H1 (cell line): ENCODE measurements at regions not wholly inside any gene's neighbourhood (a gene's known extent, or its start where the extent isn't known, plus 50 kb on each side); places are given as distances from the start of the nearest gene placed in this dataset.

Source experiments
- CTCF ChIA-PET: fragments of 300-600 bp; sonication (Branson Sonifier 250); formaldehyde crosslinking; loops from one replicate; lab custom pipeline; 2021; ENCODE audit not compliant: partially characterized antibody; lab: Charles Lee
- POLR2A ChIA-PET: fragments of 300-600 bp; sonication (Branson Sonifier 250); formaldehyde crosslinking; loops from one replicate; lab custom pipeline; 2021; ENCODE audit warnings: inconsistent platforms; ENCODE audit not compliant: partially characterized antibody; lab: Charles Lee
- DNase-seq, 2 experiments: peaks; one replicate each; pipeline versions ENCODE4 v3.0.0 to v3.0.0-alpha.2; 2010 to 2022; ENCODE audit warnings: low spot score in 2 of 2, low read depth in 1 of 2, mixed read lengths in 1 of 2
- FAIRE-seq: peaks from 2 replicates; lab custom pipeline; 2011; peaks lifted over from hg19 to GRCh38; lab: Jason Lieb, UNC
- H2AFZ ChIP-seq: 2 replicates; pipeline ENCODE4 v1.8.1; 2012; ENCODE audit warnings: low read length, inconsistent platforms
- H2AK5ac ChIP-seq: 2 replicates; pipeline ENCODE4 v1.6.1; 2013; ENCODE audit warnings: low read depth, low read length
- H2BK120ac ChIP-seq: replicated peaks from 2 replicates; pipeline ENCODE3; 2013; ENCODE audit warnings: low read depth, low read length, inconsistent platforms
- H2BK12ac ChIP-seq: 2 replicates; pipeline ENCODE4 v1.6.1; 2013; ENCODE audit warnings: low read depth, low read length
- H2BK15ac ChIP-seq: 2 replicates; pipeline ENCODE4 v1.6.1; 2013; ENCODE audit warnings: low read length
- H2BK20ac ChIP-seq: 2 replicates; pipeline ENCODE4 v1.6.1; 2013; ENCODE audit warnings: low read length
- H2BK5ac ChIP-seq: 2 replicates; pipeline ENCODE4 v1.6.1; 2013; ENCODE audit warnings: low read depth, low read length
- H3K14ac ChIP-seq: 2 replicates; pipeline ENCODE4 v1.6.1; 2013; ENCODE audit warnings: inconsistent platforms; ENCODE audit not compliant: insufficient read length
- H3K18ac ChIP-seq: 2 replicates; pipeline ENCODE4 v1.6.1; 2013; ENCODE audit warnings: low read length; ENCODE audit errors: extremely low read depth
- H3K23ac ChIP-seq: 2 replicates; pipeline ENCODE4 v1.6.1; 2013; ENCODE audit warnings: inconsistent platforms; ENCODE audit not compliant: insufficient read length
- H3K23me2 ChIP-seq: 2 replicates; pipeline ENCODE4 v1.6.1; 2013; ENCODE audit warnings: low read depth, low read length
- H3K27ac ChIP-seq: 2 replicates; pipeline ENCODE4 v1.6.1; 2011; ENCODE audit warnings: low read depth, low read length, inconsistent platforms
- H3K27me3 ChIP-seq, 4 experiments: replicated peaks in 1 of 4; 1 replicate in 1 of 4; 2 replicates in 3 of 4; pipeline versions ENCODE4 v1.6.1 to v1.8.1; 2011 to 2013; ENCODE audit warnings: low read length in 3 of 4, mild to moderate bottlenecking in 3 of 4, inconsistent platforms in 2 of 4, mixed read lengths in 2 of 4, moderate library complexity in 1 of 4; ENCODE audit not compliant: control insufficient read depth in 3 of 4, insufficient read depth in 3 of 4; ENCODE audit errors: extremely low read depth in 1 of 4
- H3K36me3 ChIP-seq, 4 experiments: 2 replicates each; pipeline versions ENCODE4 v1.6.1 to v1.8.1; 2011 to 2013; ENCODE audit warnings: mild to moderate bottlenecking in 4 of 4, low read length in 3 of 4, moderate library complexity in 2 of 4, control low read depth in 1 of 4, inconsistent platforms in 1 of 4; ENCODE audit not compliant: insufficient read depth in 4 of 4, control insufficient read depth in 2 of 4
- H3K4ac ChIP-seq: replicated peaks from 2 replicates; pipeline ENCODE3; 2013; ENCODE audit warnings: low read length, low read depth, mixed read lengths, inconsistent platforms; ENCODE audit not compliant: insufficient read length
- H3K4me1 ChIP-seq, 4 experiments: replicated peaks in 1 of 4; 1 replicate in 1 of 4; 2 replicates in 3 of 4; pipeline versions ENCODE4 v1.6.1 to v1.8.1; 2011 to 2013; ENCODE audit warnings: low read length in 3 of 4, inconsistent platforms in 2 of 4, mixed read lengths in 1 of 4; ENCODE audit not compliant: insufficient read depth in 4 of 4, control insufficient read depth in 3 of 4
- H3K4me2 ChIP-seq, 2 experiments: 2 replicates each; pipeline versions ENCODE4 v1.6.1 to v1.8.1; 2011 to 2013; ENCODE audit warnings: low read depth in 2 of 2, low read length in 2 of 2, control low read depth in 1 of 2, inconsistent platforms in 1 of 2, mild to moderate bottlenecking in 1 of 2; ENCODE audit not compliant: insufficient read depth in 1 of 2
- H3K4me3 ChIP-seq, 4 experiments: fragments of 200-600, 300-600 bp in 1 of 4; sonication (generic), shearing (Covaris generic), sonication (Bioruptor Twin) in 1 of 4; 2 replicates each; pipeline versions ENCODE4 v1.5.1 to v1.8.1; 2011 to 2016; ENCODE audit warnings: low read length in 4 of 4, low read depth in 3 of 4, control low read depth in 2 of 4, inconsistent platforms in 2 of 4, mild to moderate bottlenecking in 2 of 4, mixed read lengths in 1 of 4, moderate library complexity in 1 of 4; ENCODE audit not compliant: insufficient read depth in 2 of 4; ENCODE audit errors: extremely low read depth in 1 of 4
- H3K56ac ChIP-seq: replicated peaks from 2 replicates; pipeline ENCODE3; 2013; ENCODE audit warnings: low read depth, mild to moderate bottlenecking, mixed read lengths, low read length, inconsistent platforms; ENCODE audit not compliant: insufficient read length
- H3K79me1 ChIP-seq: 2 replicates; pipeline ENCODE4 v1.6.1; 2013; ENCODE audit warnings: low read depth, low read length, control low read depth
- H3K79me2 ChIP-seq, 2 experiments: 2 replicates each; pipeline versions ENCODE4 v1.6.1 to v1.8.1; 2012 to 2013; ENCODE audit warnings: low read length in 2 of 2, mild to moderate bottlenecking in 2 of 2, inconsistent platforms in 1 of 2; ENCODE audit not compliant: insufficient read depth in 2 of 2, control insufficient read depth in 1 of 2
- H3K9ac ChIP-seq, 4 experiments: replicated peaks in 1 of 4; 1 replicate in 1 of 4; 2 replicates in 3 of 4; pipeline versions ENCODE4 v1.6.1 to v1.8.1; 2011 to 2013; ENCODE audit warnings: low read depth in 3 of 4, low read length in 3 of 4, control low read depth in 2 of 4, mild to moderate bottlenecking in 2 of 4, moderate library complexity in 2 of 4, inconsistent platforms in 1 of 4; ENCODE audit errors: extremely low read depth in 1 of 4
- H3K9me3 ChIP-seq, 2 experiments: 2 replicates each; pipeline versions ENCODE4 v1.6.1 to v1.8.1; 2012 to 2013; ENCODE audit warnings: mild to moderate bottlenecking in 2 of 2, moderate library complexity in 2 of 2, control low read depth in 1 of 2, inconsistent platforms in 1 of 2, low read depth in 1 of 2, low read length in 1 of 2, mixed read lengths in 1 of 2; ENCODE audit not compliant: insufficient read depth in 2 of 2
- H4K20me1 ChIP-seq, 2 experiments: replicated peaks in 1 of 2; 2 replicates each; pipeline versions ENCODE3 to v1.8.1; 2011 to 2013; ENCODE audit warnings: inconsistent platforms in 2 of 2, low read length in 2 of 2, mild to moderate bottlenecking in 1 of 2; ENCODE audit not compliant: insufficient read depth in 2 of 2, control insufficient read depth in 1 of 2
- H4K5ac ChIP-seq: 2 replicates; pipeline ENCODE4 v1.6.1; 2013; ENCODE audit warnings: low read length, low read depth, mixed read lengths, inconsistent platforms; ENCODE audit not compliant: insufficient read length
- H4K8ac ChIP-seq: 2 replicates; pipeline ENCODE4 v1.8.0; 2013; ENCODE audit warnings: mild to moderate bottlenecking, moderate library complexity, low read length, inconsistent platforms; ENCODE audit not compliant: insufficient read depth; ENCODE audit errors: extremely low read depth
- H4K91ac ChIP-seq: replicated peaks from 2 replicates; pipeline ENCODE3; 2013; ENCODE audit warnings: low read length, mixed read lengths, inconsistent platforms; ENCODE audit not compliant: insufficient read length
- CREB1 ChIP-seq: IDR thresholded peaks from 2 replicates; pipeline ENCODE4 v1.6.1; 2012; ENCODE audit warnings: inconsistent platforms
- CTBP2 ChIP-seq: IDR thresholded peaks from 2 replicates; pipeline ENCODE4 v1.7.0; 2011; ENCODE audit warnings: borderline replicate concordance, mild to moderate bottlenecking, moderate library complexity, mixed read lengths, low read length; ENCODE audit not compliant: insufficient read depth, insufficient read length
- EGR1 ChIP-seq: IDR thresholded peaks from 2 replicates; pipeline ENCODE4 v1.6.1; 2011; ENCODE audit warnings: low read depth, low read length, borderline replicate concordance
- EP300 ChIP-seq, 2 experiments: IDR thresholded peaks; 1 replicate in 1 of 2; 2 replicates in 1 of 2; pipeline ENCODE4 v1.6.1; 2011 to 2012; ENCODE audit warnings: low read depth in 2 of 2, low read length in 2 of 2, mild to moderate bottlenecking in 2 of 2, borderline replicate concordance in 1 of 2, inconsistent platforms in 1 of 2, moderate library complexity in 1 of 2
- FOSL1 ChIP-seq: IDR thresholded peaks from 2 replicates; pipeline ENCODE4 v1.6.1; 2011; ENCODE audit warnings: mild to moderate bottlenecking, low read depth, low read length, moderate library complexity; ENCODE audit not compliant: insufficient read depth
- SIX5 ChIP-seq: IDR thresholded peaks from 2 replicates; pipeline ENCODE4 v1.6.1; 2011; ENCODE audit warnings: mild to moderate bottlenecking, low read depth, low read length
- SUZ12 ChIP-seq: fragments of 200-600 bp; sonication (generic); IDR thresholded peaks from 2 replicates; pipeline ENCODE4 v1.6.1; 2012; ENCODE audit warnings: mild to moderate bottlenecking, inconsistent platforms, low read length, moderate library complexity, mixed read lengths
- YY1 ChIP-seq: IDR thresholded peaks from 2 replicates; pipeline ENCODE4 v1.6.1; 2011; ENCODE audit warnings: low read depth, mild to moderate bottlenecking, low read length
- ZNF274 ChIP-seq: IDR thresholded peaks from 2 replicates; pipeline ENCODE4 v1.7.0; 2012; ENCODE audit warnings: low read length, borderline replicate concordance; ENCODE audit errors: extremely low read depth
- WGBS, 2 experiments: shearing (Covaris generic) in 1 of 2; methylation state at CpG; one replicate each; pipeline versions ENCODE4 v1.1.6 to v1.1.7; 2013 to 2015; ENCODE audit warnings: low lambda C conversion rate in 2 of 2, mixed read lengths in 2 of 2, inconsistent platforms in 1 of 2, low coverage in 1 of 2, missing lambda C conversion rate in 1 of 2; ENCODE audit not compliant: insufficient replicate concordance in 2 of 2, insufficient coverage in 1 of 2, insufficient read length in 1 of 2; ENCODE audit errors: extremely low coverage in 1 of 2, missing lambda C conversion rate in 1 of 2; 5-methylcytosine and 5-hydroxymethylcytosine counted together
- TF ChIP-seq, protein P1 (sequence below): IDR thresholded peaks from 2 replicates; pipeline ENCODE4 v1.6.1; 2012; ENCODE audit warnings: inconsistent platforms

DNA sequence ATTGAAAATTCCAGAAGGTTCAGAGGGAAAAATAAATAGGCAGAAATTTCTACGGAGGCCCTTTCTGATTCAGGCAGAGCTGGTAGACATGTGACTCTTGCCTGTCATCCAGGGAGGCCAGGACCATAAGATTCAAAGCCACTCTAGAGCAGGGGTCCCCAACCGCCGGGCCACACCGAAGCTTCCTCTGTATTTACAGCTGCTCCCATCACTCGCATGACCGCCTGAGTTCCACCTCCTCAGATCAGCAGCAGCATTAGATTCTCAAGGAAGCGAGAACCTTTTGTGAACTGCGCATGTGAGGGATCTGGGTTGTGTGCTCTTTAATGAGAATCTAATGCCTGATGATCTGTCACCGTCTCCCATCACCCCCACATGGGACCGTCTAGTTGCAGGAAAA is 72.2 kb downstream of the RWDD4 start:
- no peak overlapping the region for H3K4ac ChIP-seq
- no peak overlapping the region for H3K23ac ChIP-seq
- H3K18ac ChIP-seq: no peak overlapping the region
- DNase-seq (no peak), FAIRE-seq (no peak)
- H3K79me2 ChIP-seq: no peaks in the 10 kb centered on the region
- H4K20me1 ChIP-seq: no peaks in the 10 kb centered on the region
- H3K4me1 ChIP-seq: no peaks in the 10 kb centered on the region
- no peak overlapping the region for H3K56ac ChIP-seq
- POLR2A ChIA-PET: interaction anchor here (0.7 kb wide), 1 partner anchor 24 kb away, joined by 3 read pairs; no protein-coding TSS in a partner anchor
- WGBS, 2 experiments: 93% methylated on average over 10 of the region's 10 CpGs; no CpG with 5 or more reads in 1 of the 2 experiments
- H3K27ac ChIP-seq: no peak overlapping the region
- H3K23me2 ChIP-seq: no peaks in the 10 kb centered on the region
- CTCF ChIA-PET: interaction anchor here (1.0 to 2.9 kb wide), 2 partner anchors 14 to 157 kb away, joined by 3 to 14 read pairs; no protein-coding TSS in a partner anchor
- H3K27me3 ChIP-seq: no peaks in the 10 kb centered on the region
- no peak overlapping the region for H2BK12ac ChIP-seq
- H3K36me3 ChIP-seq: no peaks in the 10 kb centered on the region
- H3K9ac ChIP-seq: no peak overlapping the region
- H4K91ac ChIP-seq: no peak overlapping the region
- no peak overlapping the region for H2BK15ac ChIP-seq
- H3K4me2 ChIP-seq: no peak overlapping the region
- H3K14ac ChIP-seq: no peak overlapping the region
- no peak overlapping the region for H2BK5ac ChIP-seq
- peaks cover 3 to 4% of the 10 kb centered on the region in 2 experiments; a peak in 2 of 4 replicates for H3K9me3 ChIP-seq
- no peaks in the 10 kb centered on the region for H3K79me1 ChIP-seq
- no peak overlapping the region for H4K5ac ChIP-seq
- H2BK20ac ChIP-seq: no peak overlapping the region
- H2AFZ ChIP-seq: no peak overlapping the region
- TF ChIP-seq FOSL1 (no peak), YY1 (no peak), CTBP2 (no peak), SIX5 (no peak), EGR1 (no peak), SUZ12 (no peak), CREB1 (no peak), EP300 (IDR thresholded peaks at IDR 0.05; ENCODE audit: borderline replicate concordance in 1 of 2, low read depth in 2 of 2, low read length in 2 of 2) (no peak), ZNF274 (no peak)
- TF ChIP-seq, protein P1, sequence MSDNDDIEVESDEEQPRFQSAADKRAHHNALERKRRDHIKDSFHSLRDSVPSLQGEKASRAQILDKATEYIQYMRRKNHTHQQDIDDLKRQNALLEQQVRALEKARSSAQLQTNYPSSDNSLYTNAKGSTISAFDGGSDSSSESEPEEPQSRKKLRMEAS: no peak
- TF ChIP-seq, all 59 proteins: peak for 0
- no peak overlapping the region for H2AK5ac ChIP-seq
- H2BK120ac ChIP-seq: no peak overlapping the region
- H4K8ac ChIP-seq: no peak overlapping the region
- no peak overlapping the region for H3K4me3 ChIP-seq
